Gastroesophageal sphincter (tissue), 4 donors: ENCODE measurements at regions not wholly inside any gene's neighbourhood (a gene's known extent, or its start where the extent isn't known, plus 50 kb on each side); places are given as distances from the start of the nearest gene placed in this dataset.
"Not testable (repeated sequence)": the region's sequence is repeated elsewhere in the genome, so short reads cannot be mapped to it uniquely, and the experiment has no call there.

Source experiments
- ATAC-seq: fragments of 150-250 bp; one replicate; pipeline ENCODE4 v1.9.1; 2016; ENCODE audit warnings: mild to moderate bottlenecking, moderate library complexity
- H3K27ac ChIP-seq, 4 donors: fragments of 200-600 bp; sonication (generic) in 3 of 4; 1 replicate in 3 of 4; 2 replicates in 1 of 4; pipeline ENCODE4 v1.5.1; 2016 to 2019
- H3K27me3 ChIP-seq: fragments of 200-600 bp; sonication (generic); one replicate; pipeline ENCODE4 v1.5.1; 2019
- H3K36me3 ChIP-seq, 2 donors: fragments of 200-600 bp; sonication (generic); one replicate each; pipeline ENCODE4 v1.5.1; 2019; ENCODE audit warnings: control low read depth in 1 of 2
- H3K4me1 ChIP-seq, 3 donors: fragments of 200-600 bp; sonication (generic); 1 replicate in 2 of 3; 2 replicates in 1 of 3; pipeline ENCODE4 v1.5.1; 2016 to 2019; ENCODE audit warnings: control low read depth in 2 of 3
- H3K4me3 ChIP-seq, 2 donors: fragments of 200-600 bp; sonication (generic); one replicate each; pipeline ENCODE4 v1.5.1; 2019; ENCODE audit warnings: mild to moderate bottlenecking in 1 of 2, moderate library complexity in 1 of 2
- H3K9me3 ChIP-seq, 3 donors: fragments of 200-600 bp; sonication (generic); one replicate each; pipeline ENCODE4 v1.5.1; 2017 to 2019; ENCODE audit warnings: control low read depth in 2 of 3
- CTCF ChIP-seq, 4 experiments: fragments of 200-600 bp in 2 of 4; fragments of 450-650 bp in 2 of 4; sonication (generic) in 1 of 4; IDR thresholded peaks; one replicate each; pipeline ENCODE4 v1.5.1; 2017 to 2019; ENCODE audit warnings: antibody characterized with exemption in 4 of 4, mild to moderate bottlenecking in 2 of 4, moderate library complexity in 2 of 4
- EP300 ChIP-seq: sonication (generic); formaldehyde crosslinking; IDR thresholded peaks from one replicate; pipeline ENCODE4 v1.6.1; 2017; ENCODE audit warnings: antibody characterized with exemption, mild to moderate bottlenecking
- POLR2A ChIP-seq, 2 donors: fragments of 450-650 bp; IDR thresholded peaks; one replicate each; pipeline ENCODE4 v1.6.1; 2017; ENCODE audit warnings: antibody characterized with exemption in 2 of 2, mild to moderate bottlenecking in 2 of 2, moderate library complexity in 1 of 2
- POLR2AphosphoS5 ChIP-seq: sonication (generic); formaldehyde crosslinking; IDR thresholded peaks from one replicate; pipeline ENCODE4 v1.6.1; 2017; ENCODE audit warnings: antibody characterized with exemption
- WGBS, 2 donors: methylation state at CpG; one replicate each; pipeline ENCODE4 v1.1.5; 2018; ENCODE audit warnings: low coverage in 1 of 2; 5-methylcytosine and 5-hydroxymethylcytosine counted together

GRCh38 chr9:107819772-107820565 lies 330.4 kb upstream of the KLF4 start:
- no peak for TF ChIP-seq POLR2A (IDR thresholded peaks at IDR 0.05)
- TF ChIP-seq POLR2AphosphoS5: no peak
- no peak for TF ChIP-seq EP300
- TF ChIP-seq CTCF (IDR thresholded peaks at IDR 0.05): no peak
- 66 to 83% methylated on average over 7 to 12 of the region's 14 CpGs for WGBS, 2 donors
- no peak overlapping the region for H3K4me3 ChIP-seq
- H3K36me3 ChIP-seq: no peaks in the 10 kb centered on the region
- peaks cover 0 to 5% (median 0%) of the 10 kb centered on the region in 3 donors for H3K4me1 ChIP-seq
- no peak overlapping the region for H3K27ac ChIP-seq
- no peaks in the 10 kb centered on the region for H3K9me3 ChIP-seq
- no peaks in the 10 kb centered on the region for H3K27me3 ChIP-seq
- ATAC-seq: no peak

GRCh38 chr9:107818503-107818829 lies 328.9 kb upstream of the KLF4 start:
- not testable (repeated sequence) for H3K4me1 ChIP-seq, H3K9me3 ChIP-seq, H3K4me3 ChIP-seq, H3K27me3 ChIP-seq, H3K36me3 ChIP-seq, ATAC-seq, H3K27ac ChIP-seq
- 94% methylated on average over 3 of the region's 6 CpGs for WGBS, 2 donors

- ATAC-seq, H3K9me3 ChIP-seq, H3K27me3 ChIP-seq, H3K27ac ChIP-seq, H3K4me1 ChIP-seq, H3K36me3 ChIP-seq, H3K4me3 ChIP-seq: not testable (repeated sequence)
- WGBS, 2 donors: 83% methylated on average over 1 of the region's 55 CpGs; no CpG with 5 or more reads in 1 of the 2 donors
Measured at GRCh38 chr9:107817595-107818502, 328.3 kb upstream of the KLF4 start.

GRCh38 chr9:107816561-107817021 lies 327.0 kb upstream of the KLF4 start:
- no peak for ATAC-seq
- H3K9me3 ChIP-seq: no peaks in the 10 kb centered on the region
- H3K4me3 ChIP-seq: no peak overlapping the region
- H3K4me1 ChIP-seq: peaks cover 0 to 5% (median 0%) of the 10 kb centered on the region in 3 donors
- H3K27ac ChIP-seq: no peak overlapping the region
- no peak for TF ChIP-seq CTCF (IDR thresholded peaks at IDR 0.05)
- no peaks in the 10 kb centered on the region for H3K27me3 ChIP-seq
- no peaks in the 10 kb centered on the region for H3K36me3 ChIP-seq
- WGBS, 2 donors: 88 to 100% methylated on average over 1 of the region's 2 CpGs

GRCh38 chr9:107815782-107816560 lies 326.4 kb upstream of the KLF4 start:
- H3K27me3 ChIP-seq: no peaks in the 10 kb centered on the region
- H3K27ac ChIP-seq: no peak overlapping the region
- H3K4me3 ChIP-seq: no peak overlapping the region
- TF ChIP-seq CTCF (IDR thresholded peaks at IDR 0.05) (no peak), POLR2AphosphoS5 (no peak), EP300 (no peak), POLR2A (IDR thresholded peaks at IDR 0.05) (no peak)
- no peak for ATAC-seq
- no peaks in the 10 kb centered on the region for H3K36me3 ChIP-seq
- WGBS, 2 donors: 76 to 83% methylated on average over 4 to 5 of the region's 6 CpGs
- H3K9me3 ChIP-seq: no peaks in the 10 kb centered on the region
- H3K4me1 ChIP-seq: peaks cover 0 to 5% (median 0%) of the 10 kb centered on the region in 3 donors
